GM12892 (cell line): ENCODE measurements at regions not wholly inside any gene's neighbourhood (a gene's known extent, or its start where the extent isn't known, plus 50 kb on each side); places are given as distances from the start of the nearest gene placed in this dataset.

ENCODE experiments used
- POLR2A ChIP-seq: IDR thresholded peaks from 2 replicates; pipeline ENCODE4 v1.6.1; 2011; ENCODE audit warnings: low read depth, low read length, control low read depth
- POLR2AphosphoS5 ChIP-seq: IDR thresholded peaks from 2 replicates; pipeline ENCODE4 v1.6.1; 2011; ENCODE audit warnings: low read depth, low read length, control low read depth
- TAF1 ChIP-seq: IDR thresholded peaks from 2 replicates; pipeline ENCODE4 v1.6.1; 2011; ENCODE audit warnings: low read depth, mild to moderate bottlenecking, control low read depth, low read length, borderline replicate concordance

DNA sequence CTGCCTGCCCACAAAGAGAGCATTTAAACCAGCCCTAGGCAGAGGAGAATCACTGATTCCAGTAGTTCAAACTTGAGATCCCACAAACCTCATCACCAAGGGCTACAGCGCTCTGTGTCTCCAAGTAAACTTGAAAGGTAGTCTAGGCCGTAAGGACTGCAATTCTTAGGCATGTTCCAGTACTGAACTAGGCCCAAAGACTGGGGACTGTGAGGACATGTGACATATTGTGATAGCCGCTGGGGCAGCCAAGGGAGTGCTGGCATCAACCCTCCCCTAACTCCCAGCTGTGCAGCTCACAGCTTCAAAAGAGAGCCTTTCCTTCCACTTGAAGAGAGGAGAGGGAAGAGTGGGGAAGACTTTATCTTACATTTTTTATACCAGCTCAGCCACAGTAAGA lies 291.0 kb upstream of the PRR16 start:
- no peak for TF ChIP-seq POLR2AphosphoS5
- no peak for TF ChIP-seq POLR2A
- no peak for TF ChIP-seq TAF1
